Mesothelial cell of epicardium (in vitro differentiated cells): ENCODE measurements at regions not wholly inside any gene's neighbourhood (a gene's known extent, or its start where the extent isn't known, plus 50 kb on each side); places are given as distances from the start of the nearest gene placed in this dataset.
A peak's percentile ranks its signal among the peaks of the same experiment; 100 is the strongest.

ENCODE experiments used
- DNase-seq, 2 experiments: peaks; one replicate each; pipeline ENCODE4 v3.0.0; 2021; ENCODE audit warnings: low spot score in 2 of 2; ENCODE audit not compliant: unreplicated experiment in 2 of 2
- H3K27ac Mint-ChIP-seq: 2 replicates; pipeline ENCODE4 v1.8.0; 2021; ENCODE audit warnings: mixed read lengths
- H3K27me3 Mint-ChIP-seq: 2 replicates; pipeline ENCODE4 v1.8.0; 2021; ENCODE audit warnings: low read depth, mixed read lengths
- H3K36me3 Mint-ChIP-seq: 2 replicates; pipeline ENCODE4 v1.8.0; 2021; ENCODE audit warnings: mixed read lengths
- H3K4me1 Mint-ChIP-seq: 2 replicates; pipeline ENCODE4 v1.8.0; 2021; ENCODE audit warnings: mixed read lengths
- H3K4me3 Mint-ChIP-seq: 2 replicates; pipeline ENCODE4 v1.8.0; 2021; ENCODE audit warnings: mild to moderate bottlenecking, moderate library complexity, mixed read lengths
- H3K9me3 Mint-ChIP-seq: 2 replicates; pipeline ENCODE4 v1.8.0; 2021; ENCODE audit warnings: mixed read lengths
- CTCF ChIP-seq: fragments of 200-600 bp; sonication (generic); IDR thresholded peaks from one replicate; pipeline ENCODE4 v1.5.0; 2021; ENCODE audit warnings: antibody characterized with exemption; ENCODE audit not compliant: unreplicated experiment

GRCh38 chr20:11790046-11790445, 127.6 kb upstream of the BTBD3 start:
- H3K27me3 Mint-ChIP-seq = no peaks in the 10 kb centered on the region
- peaks cover 44% of the 10 kb centered on the region for H3K4me1 Mint-ChIP-seq
- peak overlapping the region; percentile 5 for H3K27ac Mint-ChIP-seq
- H3K4me3 Mint-ChIP-seq = no peak overlapping the region
- DNase-seq = no peak
- no peak for TF ChIP-seq CTCF
- H3K9me3 Mint-ChIP-seq = peaks cover 5% of the 10 kb centered on the region
- no peaks in the 10 kb centered on the region for H3K36me3 Mint-ChIP-seq

GRCh38 chr20:11791316-11791715, 126.4 kb upstream of the BTBD3 start:
- TF ChIP-seq CTCF = no peak
- Mint-ChIP-seq H3K9me3 (peaks cover 5% of the 10 kb centered on the region), H3K4me1 (peaks cover 53% of the 10 kb centered on the region), H3K36me3 (no peaks in the 10 kb centered on the region), H3K27me3 (no peaks in the 10 kb centered on the region), H3K27ac (peak overlapping the region; percentile 78), H3K4me3 (no peak overlapping the region)
- no peak for DNase-seq

GRCh38 chr20:11791835-11792567, 125.7 kb upstream of the BTBD3 start:
- no peak for DNase-seq
- peaks cover 5% of the 10 kb centered on the region for H3K9me3 Mint-ChIP-seq
- H3K36me3 Mint-ChIP-seq = no peaks in the 10 kb centered on the region
- H3K4me3 Mint-ChIP-seq = no peak overlapping the region
- peaks cover 54% of the 10 kb centered on the region for H3K4me1 Mint-ChIP-seq
- no peaks in the 10 kb centered on the region for H3K27me3 Mint-ChIP-seq
- no peak for TF ChIP-seq CTCF
- H3K27ac Mint-ChIP-seq = peak overlapping the region; percentile 78

- Mint-ChIP-seq H3K4me3 (no peak overlapping the region), H3K27ac (peak overlapping the region; percentile 78), H3K9me3 (peaks cover 5% of the 10 kb centered on the region), H3K27me3 (no peaks in the 10 kb centered on the region), H3K4me1 (peaks cover 59% of the 10 kb centered on the region), H3K36me3 (no peaks in the 10 kb centered on the region)
- no peak for DNase-seq
- TF ChIP-seq CTCF = no peak
These were observed 125.1 kb upstream of the BTBD3 start for GRCh38 chr20:11792568-11792953.

GRCh38 chr20:11794525-11794924, 123.2 kb upstream of the BTBD3 start:
- Mint-ChIP-seq H3K4me1 (peaks cover 72% of the 10 kb centered on the region), H3K27ac (no peak overlapping the region), H3K36me3 (no peaks in the 10 kb centered on the region), H3K9me3 (peaks cover 5% of the 10 kb centered on the region), H3K4me3 (no peak overlapping the region), H3K27me3 (no peaks in the 10 kb centered on the region)
- no peak for TF ChIP-seq CTCF
- no peak for DNase-seq
